Activated B cell treated with CpG ODN at 0.5 μM for 24 hours (primary cell): ENCODE measurements at regions not wholly inside any gene's neighbourhood (a gene's known extent, or its start where the extent isn't known, plus 50 kb on each side); places are given as distances from the start of the nearest gene placed in this dataset.
"Not testable (repeated sequence)": the region's sequence is repeated elsewhere in the genome, so short reads cannot be mapped to it uniquely, and the experiment has no call there.

Experiments
- ATAC-seq: fragments of 200-7000 bp; cut with Tn5 transposase; one replicate; pipeline ENCODE4 v1.10.0; 2021; ENCODE audit warnings: low read depth, mild to moderate bottlenecking, moderate library complexity
- CTCF ChIA-PET: fragments of 350-600 bp; sonication (Branson Sonifier 250); formaldehyde crosslinking; loops from one replicate; lab custom pipeline; 2021; ENCODE audit warnings: antibody characterized with exemption; lab: Charles Lee
- POLR2A ChIA-PET: fragments of 350-600 bp; sonication (Branson Sonifier 250); formaldehyde crosslinking; loops from one replicate; lab custom pipeline; 2021; ENCODE audit warnings: antibody characterized with exemption; lab: Charles Lee
- DNase-seq: peaks from one replicate; pipeline ENCODE4 v3.0.0; 2022
- H3K27ac Mint-ChIP-seq: one replicate; pipeline ENCODE4 v1.8.0; 2020; ENCODE audit warnings: mixed read lengths
- H3K27me3 Mint-ChIP-seq: one replicate; pipeline ENCODE4 v1.8.0; 2021; ENCODE audit warnings: mixed read lengths
- H3K36me3 Mint-ChIP-seq: one replicate; pipeline ENCODE4 v1.8.0; 2021; ENCODE audit warnings: low read depth, mixed read lengths
- H3K4me1 Mint-ChIP-seq: one replicate; pipeline ENCODE4 v1.8.0; 2021; ENCODE audit warnings: mixed read lengths
- H3K4me3 Mint-ChIP-seq: one replicate; pipeline ENCODE4 v1.8.0; 2020; ENCODE audit warnings: mild to moderate bottlenecking, mixed read lengths
- H3K9me3 Mint-ChIP-seq: one replicate; pipeline ENCODE4 v1.8.0; 2020; ENCODE audit warnings: mixed read lengths
- intact Hi-C: fragments of 100-400 bp; cut with micrococcal nuclease; formaldehyde crosslinking; loops from one replicate; pipeline ENCODE4 v1.15.1; 2024
- TF ChIP-seq, protein P1 (sequence below): fragments of 200-600 bp; IDR thresholded peaks from one replicate; pipeline ENCODE4 v1.8.0; 2022; ENCODE audit warnings: antibody characterized with exemption, mild to moderate bottlenecking

DNA sequence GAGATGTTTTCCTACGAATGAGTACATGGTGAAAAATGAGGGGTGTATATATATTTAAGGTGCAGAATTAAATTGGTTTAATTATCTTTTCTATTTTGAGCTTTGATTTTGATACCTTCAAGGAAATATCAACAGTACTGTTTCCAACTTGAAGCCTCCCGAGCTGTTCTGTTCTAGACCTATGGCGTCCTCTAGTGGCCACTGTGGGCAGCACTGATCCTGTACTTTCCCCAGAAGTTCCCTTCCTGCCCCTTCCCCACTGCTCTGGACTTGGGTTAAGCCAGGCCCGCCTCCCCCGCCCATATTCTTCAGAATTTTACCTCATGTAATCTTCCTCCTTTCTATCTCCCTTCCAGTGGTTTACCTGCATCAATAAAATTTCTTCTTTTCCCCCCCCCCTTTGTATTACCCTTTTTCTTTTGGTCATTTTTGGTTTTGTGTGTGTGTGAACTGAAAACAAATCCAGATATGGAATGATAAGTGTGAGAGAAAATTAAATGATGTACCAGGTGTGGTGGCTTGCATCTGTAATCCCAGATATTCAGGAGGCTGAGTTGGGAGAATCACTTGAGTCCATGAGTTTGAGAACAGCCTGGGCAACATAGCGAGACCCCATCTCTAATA, 1643.5 kb downstream of the TP53TG3F start:
- H3K4me1 Mint-ChIP-seq, result no peaks in the 10 kb centered on the region
- H3K36me3 Mint-ChIP-seq, result no peaks in the 10 kb centered on the region
- H3K9me3 Mint-ChIP-seq, result peaks cover 12% of the 10 kb centered on the region
- no peak overlapping the region for H3K4me3 Mint-ChIP-seq
- DNase-seq (no peak), ATAC-seq (no peak)
- TF ChIP-seq, protein P1, sequence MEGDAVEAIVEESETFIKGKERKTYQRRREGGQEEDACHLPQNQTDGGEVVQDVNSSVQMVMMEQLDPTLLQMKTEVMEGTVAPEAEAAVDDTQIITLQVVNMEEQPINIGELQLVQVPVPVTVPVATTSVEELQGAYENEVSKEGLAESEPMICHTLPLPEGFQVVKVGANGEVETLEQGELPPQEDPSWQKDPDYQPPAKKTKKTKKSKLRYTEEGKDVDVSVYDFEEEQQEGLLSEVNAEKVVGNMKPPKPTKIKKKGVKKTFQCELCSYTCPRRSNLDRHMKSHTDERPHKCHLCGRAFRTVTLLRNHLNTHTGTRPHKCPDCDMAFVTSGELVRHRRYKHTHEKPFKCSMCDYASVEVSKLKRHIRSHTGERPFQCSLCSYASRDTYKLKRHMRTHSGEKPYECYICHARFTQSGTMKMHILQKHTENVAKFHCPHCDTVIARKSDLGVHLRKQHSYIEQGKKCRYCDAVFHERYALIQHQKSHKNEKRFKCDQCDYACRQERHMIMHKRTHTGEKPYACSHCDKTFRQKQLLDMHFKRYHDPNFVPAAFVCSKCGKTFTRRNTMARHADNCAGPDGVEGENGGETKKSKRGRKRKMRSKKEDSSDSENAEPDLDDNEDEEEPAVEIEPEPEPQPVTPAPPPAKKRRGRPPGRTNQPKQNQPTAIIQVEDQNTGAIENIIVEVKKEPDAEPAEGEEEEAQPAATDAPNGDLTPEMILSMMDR, result no peak
- no peaks in the 10 kb centered on the region for H3K27me3 Mint-ChIP-seq
- CTCF ChIA-PET, result no interaction called here
- POLR2A ChIA-PET, result no interaction called here
- intact Hi-C loops, result no loop called here
- H3K27ac Mint-ChIP-seq, result no peak overlapping the region

DNA sequence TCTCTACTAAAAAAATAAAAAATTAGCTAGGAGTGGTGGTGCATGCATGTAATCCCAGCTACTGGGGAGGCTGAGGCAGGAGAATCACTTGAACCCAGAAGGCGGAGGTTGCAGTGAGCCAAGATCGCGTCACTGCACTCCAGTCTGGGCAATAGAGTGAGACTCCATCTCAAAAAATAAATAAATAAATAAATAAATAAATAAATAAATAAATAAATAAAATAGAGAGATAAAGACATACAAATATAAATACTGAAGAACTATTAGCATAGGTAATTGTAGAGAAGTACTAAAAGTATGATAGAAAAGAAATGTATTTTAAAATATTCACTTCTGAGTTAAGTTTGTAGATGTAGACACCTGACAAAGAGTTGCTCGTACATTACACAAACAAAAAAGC, 1652.4 kb downstream of the TP53TG3F start:
- CTCF ChIA-PET, ATAC-seq, H3K9me3 Mint-ChIP-seq, H3K36me3 Mint-ChIP-seq, H3K27ac Mint-ChIP-seq, H3K4me3 Mint-ChIP-seq, intact Hi-C loops, H3K27me3 Mint-ChIP-seq, H3K4me1 Mint-ChIP-seq, POLR2A ChIA-PET, DNase-seq: not testable (repeated sequence)

DNA sequence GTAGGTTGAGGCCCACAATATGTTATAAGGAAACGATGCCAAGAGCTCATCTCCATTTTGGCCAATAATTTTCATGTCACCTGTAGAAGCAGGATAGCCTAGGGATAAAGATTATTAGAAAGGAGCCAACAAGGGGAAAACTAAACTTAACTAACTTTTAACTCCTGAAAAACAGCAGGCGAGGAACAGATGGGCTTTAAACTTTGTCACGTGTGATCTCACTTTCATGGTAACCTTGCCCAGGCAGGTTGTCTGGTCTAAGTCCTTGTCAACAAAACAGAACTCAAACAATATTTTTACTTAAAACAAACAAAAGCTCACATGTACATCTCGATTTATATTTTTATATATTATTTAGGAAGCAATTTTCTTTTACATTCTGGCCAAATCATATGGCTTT, 1672.0 kb downstream of the TP53TG3F start:
- TF ChIP-seq, protein P1, result no peak
- H3K4me3 Mint-ChIP-seq, result no peak overlapping the region
- no peak overlapping the region for H3K27ac Mint-ChIP-seq
- CTCF ChIA-PET, result no interaction called here
- H3K27me3 Mint-ChIP-seq, result no peaks in the 10 kb centered on the region
- no peaks in the 10 kb centered on the region for H3K4me1 Mint-ChIP-seq
- H3K9me3 Mint-ChIP-seq, result peaks cover 11% of the 10 kb centered on the region
- ATAC-seq, result no peak
- POLR2A ChIA-PET, result no interaction called here
- H3K36me3 Mint-ChIP-seq, result no peaks in the 10 kb centered on the region
- DNase-seq, result no peak
- intact Hi-C loops, result no loop called here

DNA sequence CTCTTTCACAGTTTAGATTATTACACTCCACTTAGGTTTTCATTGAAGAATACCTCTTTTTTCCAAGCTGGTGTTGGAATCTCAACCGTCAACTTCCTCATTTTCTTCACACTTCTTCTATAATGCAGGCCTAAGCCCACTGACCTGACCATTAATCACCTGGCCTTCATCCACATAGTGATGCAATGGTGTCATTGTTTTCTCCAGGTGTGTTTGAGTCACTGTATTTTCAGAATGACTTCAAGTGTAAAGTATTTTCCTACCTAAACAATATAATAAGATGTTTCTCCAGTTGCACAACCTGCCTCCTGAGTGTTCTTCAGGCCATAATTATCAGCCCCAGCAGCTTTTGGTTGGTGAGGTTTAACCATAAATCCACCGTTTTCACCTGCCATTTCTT, 1675.1 kb downstream of the TP53TG3F start:
- H3K36me3 Mint-ChIP-seq, result no peaks in the 10 kb centered on the region
- no peak overlapping the region for H3K27ac Mint-ChIP-seq
- DNase-seq (no peak), ATAC-seq (no peak)
- no peaks in the 10 kb centered on the region for H3K4me1 Mint-ChIP-seq
- H3K9me3 Mint-ChIP-seq, result peaks cover 7% of the 10 kb centered on the region
- CTCF ChIA-PET, result no interaction called here
- H3K27me3 Mint-ChIP-seq, result no peaks in the 10 kb centered on the region
- TF ChIP-seq, protein P1, result no peak
- no peak overlapping the region for H3K4me3 Mint-ChIP-seq
- intact Hi-C loops, result no loop called here
- POLR2A ChIA-PET, result no interaction called here

DNA sequence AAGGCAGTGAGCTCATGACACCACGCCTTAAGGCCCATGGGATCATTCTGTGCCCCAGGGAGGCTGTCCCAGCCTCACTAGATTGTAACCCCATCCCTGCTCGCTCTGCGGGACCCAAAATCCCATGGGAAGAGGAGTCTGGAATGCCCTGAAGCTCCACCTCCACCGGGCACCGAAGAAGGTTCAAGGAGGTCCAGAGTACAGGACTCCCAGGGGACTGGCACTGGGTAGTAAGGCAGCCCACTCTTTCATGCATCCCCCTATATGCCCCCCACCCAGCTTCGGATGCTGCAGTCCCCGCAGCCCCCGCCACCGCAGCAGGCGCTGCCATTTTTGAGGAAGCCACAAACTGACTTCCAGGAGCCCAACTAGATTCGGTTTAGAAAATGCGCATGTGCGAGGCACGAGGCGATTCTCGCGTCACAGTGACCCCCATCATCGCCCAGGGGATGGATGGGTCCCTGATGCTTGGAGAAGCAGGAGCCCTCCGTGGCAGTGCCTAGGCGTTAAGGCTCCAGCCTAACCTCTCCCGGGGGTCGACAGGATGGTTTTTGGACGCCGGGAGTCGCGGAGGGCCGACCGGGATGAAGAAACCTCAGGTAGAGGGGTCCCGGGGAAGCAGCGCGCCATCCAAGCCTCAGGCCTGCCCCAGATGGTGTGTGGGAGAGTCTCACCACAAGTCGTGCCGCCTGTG, 1681.0 kb downstream of the TP53TG3F start:
- Mint-ChIP-seq H3K9me3 (peaks cover 16% of the 10 kb centered on the region), H3K27me3 (no peaks in the 10 kb centered on the region), H3K36me3 (no peaks in the 10 kb centered on the region), H3K4me1 (no peaks in the 10 kb centered on the region), H3K4me3 (no peak overlapping the region), H3K27ac (no peak overlapping the region)
- DNase-seq, result no peak
- TF ChIP-seq, protein P1, result no peak
- no peak for ATAC-seq
- intact Hi-C loops, result no loop called here
- CTCF ChIA-PET, result no interaction called here
- POLR2A ChIA-PET, result no interaction called here
